OCI-LY1 (cell line): ENCODE measurements at regions not wholly inside any gene's neighbourhood (a gene's known extent, or its start where the extent isn't known, plus 50 kb on each side); places are given as distances from the start of the nearest gene placed in this dataset.

Experiments used
- CTCF ChIP-seq: fragments of 200-600 bp; sonication (generic), shearing (Covaris generic); IDR thresholded peaks from 2 replicates; pipeline ENCODE4 v1.5.1; 2017; ENCODE audit warnings: mild to moderate bottlenecking, antibody characterized with exemption, low read length, moderate library complexity, mixed read lengths
- EZH2 ChIP-seq: fragments of 200-600 bp; sonication (generic), shearing (Covaris generic); IDR thresholded peaks from 2 replicates; pipeline ENCODE4 v1.8.0; 2017; ENCODE audit warnings: borderline replicate concordance, mixed run types, mild to moderate bottlenecking, antibody characterized with exemption, low read length, moderate library complexity, mixed read lengths

- TF ChIP-seq CTCF (no peak), EZH2 (no peak)
These were observed 352.5 kb upstream of the KAZN start for GRCh38 chr1:14245954-14246353.
